IMR-90 (cell line): ENCODE measurements at regions not wholly inside any gene's neighbourhood (a gene's known extent, or its start where the extent isn't known, plus 50 kb on each side); places are given as distances from the start of the nearest gene placed in this dataset.

Experiments used
- ATAC-seq: fragments of 200-7000 bp; cut with Tn5 transposase; 2 replicates; pipeline ENCODE4 v1.9.1; 2020; ENCODE audit warnings: low read depth, mild to moderate bottlenecking, moderate library complexity
- BruUV-seq: library from RNA; stranded (reverse); fragments of 400-500 nt; replicated peaks from 2 replicates; lab custom pipeline; 2021; lab: Mats Ljungman, UMichigan
- CTCF ChIA-PET: fragments of 300-600 bp; formaldehyde crosslinking; extraction: SDS; loops from one replicate; lab custom pipeline; 2021; ENCODE audit warnings: antibody characterized with exemption; lab: Yijun Ruan, JAX
- POLR2A ChIA-PET: fragments of 300-600 bp; sonication (Branson Sonifier 250); formaldehyde crosslinking; loops from one replicate; lab custom pipeline; 2022; ENCODE audit warnings: antibody characterized with exemption; ENCODE audit not compliant: unreplicated experiment; lab: Charles Lee
- DNase-seq: peaks from one replicate; pipeline ENCODE4 v3.0.0; 2013
- H2AFZ ChIP-seq: replicated peaks from 2 replicates; pipeline ENCODE3; 2013; ENCODE audit warnings: low read length, mild to moderate bottlenecking; ENCODE audit not compliant: poor library complexity
- H2AK5ac ChIP-seq: 2 replicates; pipeline ENCODE4 v1.6.1; 2013; ENCODE audit warnings: low read depth, low read length, inconsistent platforms
- H2AK9ac ChIP-seq: replicated peaks from 2 replicates; pipeline ENCODE3; 2013; ENCODE audit warnings: mild to moderate bottlenecking, low read depth, low read length, moderate library complexity; ENCODE audit not compliant: poor library complexity
- H2BK120ac ChIP-seq: 2 replicates; pipeline ENCODE4 v1.6.1; 2013; ENCODE audit warnings: low read depth, low read length, inconsistent platforms
- H2BK15ac ChIP-seq: 3 replicates; pipeline ENCODE4 v1.6.1; 2013; ENCODE audit warnings: low read depth, low read length, inconsistent platforms
- H2BK20ac ChIP-seq: 2 replicates; pipeline ENCODE4 v1.6.1; 2013; ENCODE audit warnings: low read depth, mild to moderate bottlenecking, inconsistent platforms, low read length, moderate library complexity
- H2BK5ac ChIP-seq: 2 replicates; pipeline ENCODE4 v1.6.1; 2013; ENCODE audit warnings: mild to moderate bottlenecking, low read depth, low read length, inconsistent platforms; ENCODE audit not compliant: poor library complexity, severe bottlenecking
- H3K14ac ChIP-seq: replicated peaks from 2 replicates; pipeline ENCODE4 v1.6.1; 2013; ENCODE audit warnings: low read depth, low read length, inconsistent platforms
- H3K18ac ChIP-seq: 2 replicates; pipeline ENCODE4 v1.6.1; 2013; ENCODE audit warnings: low read depth, low read length, control low read depth
- H3K23ac ChIP-seq: 2 replicates; pipeline ENCODE4 v1.6.1; 2013; ENCODE audit warnings: low read depth, low read length, inconsistent platforms
- H3K27ac ChIP-seq: 2 replicates; pipeline ENCODE4 v1.5.1; 2013; ENCODE audit warnings: mild to moderate bottlenecking, control low read depth, low read length; ENCODE audit not compliant: insufficient read depth
- H3K27me3 ChIP-seq: 2 replicates; pipeline ENCODE4 v1.6.1; 2013; ENCODE audit warnings: low read length; ENCODE audit not compliant: control insufficient read depth, insufficient read depth
- H3K36me3 ChIP-seq: 2 replicates; pipeline ENCODE4 v1.6.1; 2013; ENCODE audit warnings: low read length, mixed read lengths; ENCODE audit not compliant: control insufficient read depth, insufficient read depth
- H3K4ac ChIP-seq: 2 replicates; pipeline ENCODE4 v1.6.1; 2013; ENCODE audit warnings: low read depth, low read length, inconsistent platforms
- H3K4me1 ChIP-seq: 2 replicates; pipeline ENCODE4 v1.6.1; 2013; ENCODE audit warnings: low read length, mixed read lengths; ENCODE audit not compliant: control insufficient read depth, insufficient read depth
- H3K4me2 ChIP-seq: 2 replicates; pipeline ENCODE4 v1.6.1; 2013; ENCODE audit warnings: low read depth, mild to moderate bottlenecking, control low read depth, low read length, moderate library complexity
- H3K4me3 ChIP-seq: 2 replicates; pipeline ENCODE4 v1.5.1; 2013; ENCODE audit warnings: low read depth, mild to moderate bottlenecking, control low read depth, low read length, moderate library complexity; ENCODE audit not compliant: insufficient read depth
- H3K56ac ChIP-seq: 2 replicates; pipeline ENCODE4 v1.6.1; 2013; ENCODE audit warnings: low read length, inconsistent platforms; ENCODE audit not compliant: insufficient read depth; ENCODE audit errors: extremely low read depth
- H3K79me1 ChIP-seq, 2 experiments: 2 replicates each; pipeline ENCODE4 v1.6.1; 2013; ENCODE audit warnings: low read length in 2 of 2, inconsistent platforms in 1 of 2, low read depth in 1 of 2
- H3K9ac ChIP-seq: 2 replicates; pipeline ENCODE4 v1.6.1; 2013; ENCODE audit warnings: low read depth, low read length, control low read depth
- H3K9me1 ChIP-seq: 2 replicates; pipeline ENCODE4 v1.6.1; 2013; ENCODE audit warnings: low read length, inconsistent platforms; ENCODE audit not compliant: insufficient read depth
- H3K9me3 ChIP-seq: 2 replicates; pipeline ENCODE4 v1.6.1; 2013; ENCODE audit warnings: low read length; ENCODE audit not compliant: control insufficient read depth, insufficient read depth
- H4K20me1 ChIP-seq: 2 replicates; pipeline ENCODE4 v1.6.1; 2013; ENCODE audit warnings: low read length, inconsistent platforms; ENCODE audit not compliant: insufficient read depth
- H4K5ac ChIP-seq: 2 replicates; pipeline ENCODE4 v1.6.1; 2013; ENCODE audit warnings: mild to moderate bottlenecking, low read depth, low read length, control low read depth
- H4K8ac ChIP-seq, 2 experiments: 2 replicates each; pipeline ENCODE4 v1.6.1; 2013; ENCODE audit warnings: low read depth in 2 of 2, low read length in 2 of 2, control low read depth in 1 of 2, inconsistent platforms in 1 of 2
- H4K91ac ChIP-seq: 2 replicates; pipeline ENCODE4 v1.6.1; 2013; ENCODE audit warnings: low read depth, low read length, inconsistent platforms; ENCODE audit not compliant: insufficient read depth
- BHLHE40 ChIP-seq: fragments of 150-350 bp; IDR thresholded peaks from 2 replicates; pipeline ENCODE4 v1.6.1; 2016; ENCODE audit warnings: mild to moderate bottlenecking, low read depth, low read length
- CEBPB ChIP-seq: IDR thresholded peaks from 2 replicates; pipeline ENCODE4 v1.6.1; 2012; ENCODE audit warnings: low read depth, low read length, improper control_type of control experiment
- CHD1 ChIP-seq: IDR thresholded peaks from 2 replicates; pipeline ENCODE4 v1.6.1; 2012; ENCODE audit warnings: low read depth, low read length, improper control_type of control experiment
- CTCF ChIP-seq: conservative IDR thresholded peaks from 2 replicates; pipeline ENCODE4 v1.5.1; 2012; ENCODE audit warnings: mild to moderate bottlenecking, low read depth, low read length, improper control_type of control experiment
- FOS ChIP-seq: fragments of 150-350 bp; IDR thresholded peaks from 2 replicates; pipeline ENCODE4 v1.6.1; 2016; ENCODE audit warnings: low read depth, low read length
- MAFK ChIP-seq: IDR thresholded peaks from 2 replicates; pipeline ENCODE4 v1.6.1; 2012; ENCODE audit warnings: low read depth, low read length, improper control_type of control experiment
- MAZ ChIP-seq: IDR thresholded peaks from 2 replicates; pipeline ENCODE4 v1.6.1; 2012; ENCODE audit warnings: low read depth, mild to moderate bottlenecking, low read length, improper control_type of control experiment, moderate library complexity, borderline replicate concordance
- MXI1 ChIP-seq: IDR thresholded peaks from 2 replicates; pipeline ENCODE4 v1.6.1; 2012; ENCODE audit warnings: low read depth, mild to moderate bottlenecking, low read length, moderate library complexity, borderline replicate concordance
- NFE2L2 ChIP-seq: fragments of 150-350 bp; IDR thresholded peaks from 2 replicates; pipeline ENCODE4 v1.6.1; 2016; ENCODE audit warnings: low read depth, mild to moderate bottlenecking, low read length
- POLR2A ChIP-seq: IDR thresholded peaks from 2 replicates; pipeline ENCODE4 v1.6.1; 2012; ENCODE audit warnings: mild to moderate bottlenecking, low read depth, low read length
- RAD21 ChIP-seq: IDR thresholded peaks from 2 replicates; pipeline ENCODE4 v1.6.1; 2012; ENCODE audit warnings: low read length, improper control_type of control experiment
- RCOR1 ChIP-seq: IDR thresholded peaks from 2 replicates; pipeline ENCODE4 v1.6.1; 2012; ENCODE audit warnings: mild to moderate bottlenecking, low read length, improper control_type of control experiment; ENCODE audit not compliant: insufficient replicate concordance
- RFX5 ChIP-seq: IDR thresholded peaks from 2 replicates; pipeline ENCODE4 v1.8.0; 2012; ENCODE audit warnings: low read depth, mild to moderate bottlenecking, low read length, moderate library complexity
- SMC3 ChIP-seq: fragments of 150-350 bp; IDR thresholded peaks from 2 replicates; pipeline ENCODE4 v1.6.1; 2016; ENCODE audit warnings: low read depth, mild to moderate bottlenecking, antibody characterized with exemption, low read length, moderate library complexity
- WGBS, 2 experiments: methylation state at CpG; one replicate each; pipeline versions ENCODE4 v1.1.5 to v1.1.7; 2013; ENCODE audit warnings: missing lambda C conversion rate in 2 of 2; ENCODE audit not compliant: insufficient read length in 1 of 2; ENCODE audit errors: extremely low coverage in 2 of 2; 5-methylcytosine and 5-hydroxymethylcytosine counted together
- dilution Hi-C: fragments of 300-500 bp; cut with HindIII; formaldehyde crosslinking; loops from one replicate; pipeline ENCODE4 v1.14.3; 2018; ENCODE audit warnings: low sequenced_read_pairs; ENCODE audit not compliant: unreplicated experiment
- in situ Hi-C: fragments of 300-500 bp; cut with MboI; formaldehyde crosslinking; loops from 3 replicates; pipeline ENCODE4 v1.14.3; 2019; ENCODE audit warnings: low sequenced_read_pairs, inconsistent platforms, mixed read lengths
- intact Hi-C: fragments of 100-400 bp; cut with micrococcal nuclease; formaldehyde crosslinking; loops from 2 replicates; pipeline ENCODE4 v1.10.0; 2022
- TF ChIP-seq, protein P1 (sequence below): fragments of 150-350 bp; IDR thresholded peaks from 2 replicates; pipeline ENCODE4 v1.6.1; 2017; ENCODE audit warnings: mild to moderate bottlenecking, antibody characterized with exemption, low read length, low read depth
- TF ChIP-seq, protein P2 (sequence below): fragments of 150-350 bp; IDR thresholded peaks from 2 replicates; pipeline ENCODE4 v1.6.1; 2016; ENCODE audit warnings: low read depth, mild to moderate bottlenecking, low read length, moderate library complexity, borderline replicate concordance

- H3K27me3 ChIP-seq: no peaks in the 10 kb centered on the region
- peaks cover 18% of the 10 kb centered on the region for H3K4me1 ChIP-seq
- no TSS peak for BruUV-seq
- ChIA-PET CTCF (no interaction called here), POLR2A (no interaction called here)
- H3K9ac ChIP-seq: no peak overlapping the region
- H3K4ac ChIP-seq: no peak overlapping the region
- DNase-seq (no peak), ATAC-seq (no peak)
- H4K20me1 ChIP-seq: no peaks in the 10 kb centered on the region
- no peak overlapping the region for H2BK15ac ChIP-seq
- no peak overlapping the region for H4K5ac ChIP-seq
- H2AFZ ChIP-seq: no peak overlapping the region
- no peak overlapping the region for H2AK5ac ChIP-seq
- no peak overlapping the region for H4K91ac ChIP-seq
- no peak overlapping the region for H2BK20ac ChIP-seq
- H3K9me3 ChIP-seq: no peaks in the 10 kb centered on the region
- H3K56ac ChIP-seq: no peak overlapping the region
- no peak overlapping the region for H3K23ac ChIP-seq
- H2BK120ac ChIP-seq: no peak overlapping the region; the same call in 1 of the 2 replicates
- no peak overlapping the region for H3K27ac ChIP-seq
- H3K18ac ChIP-seq: no peak overlapping the region
- in situ Hi-C loops: no loop called here
- no peaks in the 10 kb centered on the region; the same call in 1 of the 2 replicates for H3K9me1 ChIP-seq
- dilution Hi-C loops: no loop called here
- H3K14ac ChIP-seq: no peak overlapping the region
- 100% methylated on average over 1 of the region's 2 CpGs; no CpG with 5 or more reads in 1 of the 2 experiments for WGBS, 2 experiments
- no peak overlapping the region for H2AK9ac ChIP-seq
- intact Hi-C loops: no loop called here
- no peaks in the 10 kb centered on the region for H3K79me1 ChIP-seq
- H2BK5ac ChIP-seq: no peak overlapping the region
- no peaks in the 10 kb centered on the region for H3K36me3 ChIP-seq
- TF ChIP-seq MXI1: no peak
- TF ChIP-seq SMC3: no peak
- no peak for TF ChIP-seq CEBPB
- TF ChIP-seq MAZ: no peak
- no peak for TF ChIP-seq MAFK
- TF ChIP-seq FOS: no peak
- TF ChIP-seq CTCF: no peak
- TF ChIP-seq RCOR1: no peak
- TF ChIP-seq RAD21: no peak
- no peak for TF ChIP-seq CHD1
- TF ChIP-seq RFX5: no peak
- TF ChIP-seq, protein P1, sequence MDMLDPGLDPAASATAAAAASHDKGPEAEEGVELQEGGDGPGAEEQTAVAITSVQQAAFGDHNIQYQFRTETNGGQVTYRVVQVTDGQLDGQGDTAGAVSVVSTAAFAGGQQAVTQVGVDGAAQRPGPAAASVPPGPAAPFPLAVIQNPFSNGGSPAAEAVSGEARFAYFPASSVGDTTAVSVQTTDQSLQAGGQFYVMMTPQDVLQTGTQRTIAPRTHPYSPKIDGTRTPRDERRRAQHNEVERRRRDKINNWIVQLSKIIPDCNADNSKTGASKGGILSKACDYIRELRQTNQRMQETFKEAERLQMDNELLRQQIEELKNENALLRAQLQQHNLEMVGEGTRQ: no peak
- TF ChIP-seq NFE2L2: no peak
- TF ChIP-seq POLR2A: no peak
- TF ChIP-seq BHLHE40: no peak
- TF ChIP-seq, protein P2, sequence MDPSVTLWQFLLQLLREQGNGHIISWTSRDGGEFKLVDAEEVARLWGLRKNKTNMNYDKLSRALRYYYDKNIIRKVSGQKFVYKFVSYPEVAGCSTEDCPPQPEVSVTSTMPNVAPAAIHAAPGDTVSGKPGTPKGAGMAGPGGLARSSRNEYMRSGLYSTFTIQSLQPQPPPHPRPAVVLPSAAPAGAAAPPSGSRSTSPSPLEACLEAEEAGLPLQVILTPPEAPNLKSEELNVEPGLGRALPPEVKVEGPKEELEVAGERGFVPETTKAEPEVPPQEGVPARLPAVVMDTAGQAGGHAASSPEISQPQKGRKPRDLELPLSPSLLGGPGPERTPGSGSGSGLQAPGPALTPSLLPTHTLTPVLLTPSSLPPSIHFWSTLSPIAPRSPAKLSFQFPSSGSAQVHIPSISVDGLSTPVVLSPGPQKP: no peak
- no peak overlapping the region for H4K8ac ChIP-seq
- H3K4me3 ChIP-seq: no peak overlapping the region
- H3K4me2 ChIP-seq: no peak overlapping the region
These were observed 205.5 kb upstream of the CAMK1G start for GRCh38 chr1:209377995-209378394.
